Muscle layer of duodenum (tissue), 2 donors: ENCODE measurements at regions not wholly inside any gene's neighbourhood (a gene's known extent, or its start where the extent isn't known, plus 50 kb on each side); places are given as distances from the start of the nearest gene placed in this dataset.
A peak's percentile ranks its signal among the peaks of the same experiment; 100 is the strongest.

ENCODE experiments used
- H3K27ac ChIP-seq: one replicate; pipeline ENCODE4 v1.7.0; 2013; ENCODE audit warnings: mild to moderate bottlenecking, low read length
- H3K27me3 ChIP-seq: one replicate; pipeline ENCODE4 v1.7.0; 2013; ENCODE audit warnings: low read depth, mild to moderate bottlenecking, control low read depth, low read length
- H3K36me3 ChIP-seq, 2 donors: one replicate each; pipeline ENCODE4 v1.7.0; 2013; ENCODE audit warnings: low read length in 2 of 2, control low read depth in 1 of 2, mild to moderate bottlenecking in 1 of 2; ENCODE audit not compliant: insufficient read depth in 2 of 2, control insufficient read depth in 1 of 2
- H3K4me1 ChIP-seq, 2 donors: one replicate each; pipeline ENCODE4 v1.7.0; 2013; ENCODE audit warnings: low read length in 2 of 2, mild to moderate bottlenecking in 2 of 2, control low read depth in 1 of 2, moderate library complexity in 1 of 2; ENCODE audit not compliant: insufficient read depth in 2 of 2, control insufficient read depth in 1 of 2
- H3K4me3 ChIP-seq, 2 donors: one replicate each; pipeline ENCODE4 v1.7.0; 2013; ENCODE audit warnings: low read length in 2 of 2, low read depth in 1 of 2, mild to moderate bottlenecking in 1 of 2
- H3K9me3 ChIP-seq, 2 donors: one replicate each; pipeline ENCODE4 v1.7.0; 2013; ENCODE audit warnings: low read length in 2 of 2, control low read depth in 1 of 2, mild to moderate bottlenecking in 1 of 2; ENCODE audit not compliant: control insufficient read depth in 1 of 2
- donor health status: healthy.

DNA sequence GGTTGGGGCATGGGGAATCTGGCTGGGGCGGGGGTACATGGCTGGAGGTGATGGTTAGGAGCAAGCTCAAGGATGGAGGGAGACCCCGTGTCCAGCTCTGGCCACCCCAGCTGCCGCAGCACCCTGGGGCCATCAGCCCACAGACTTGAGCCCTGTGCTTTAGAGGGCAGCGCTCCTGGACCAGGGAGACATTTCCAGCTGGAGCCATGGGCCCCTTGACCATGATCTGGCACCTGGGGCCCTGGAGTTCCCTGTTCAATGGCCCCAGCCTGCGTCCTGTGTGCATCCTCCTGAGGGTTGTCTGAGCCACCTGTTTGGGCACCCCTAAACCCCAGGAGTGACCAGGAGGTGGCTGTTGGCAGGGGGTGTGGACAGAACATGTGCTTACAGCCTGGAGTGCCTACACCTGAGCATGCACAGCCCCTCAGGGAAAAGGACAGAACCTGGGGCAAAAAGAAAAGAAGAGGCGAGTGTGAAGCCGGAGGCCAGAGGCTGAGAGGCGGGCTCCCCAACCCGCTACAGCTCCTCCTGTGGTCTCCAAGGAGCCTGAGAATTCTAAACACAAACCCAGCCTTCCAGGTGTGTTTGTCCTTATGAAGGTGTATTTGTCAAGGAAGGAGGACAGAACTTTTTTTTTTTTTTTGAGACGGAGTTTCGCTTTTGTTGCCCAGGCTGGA, 126.7 kb downstream of the C9orf50 start:
- Histone ChIP-seq H3K4me1 (peaks cover 34 to 55% of the 10 kb centered on the region in 2 donors), H3K27ac (peak overlapping the region; percentile 56), H3K4me3 (no peak overlapping the region), H3K9me3 (no peaks in the 10 kb centered on the region), H3K27me3 (no peaks in the 10 kb centered on the region), H3K36me3 (peaks cover 0 to 18% of the 10 kb centered on the region in 2 donors)

DNA sequence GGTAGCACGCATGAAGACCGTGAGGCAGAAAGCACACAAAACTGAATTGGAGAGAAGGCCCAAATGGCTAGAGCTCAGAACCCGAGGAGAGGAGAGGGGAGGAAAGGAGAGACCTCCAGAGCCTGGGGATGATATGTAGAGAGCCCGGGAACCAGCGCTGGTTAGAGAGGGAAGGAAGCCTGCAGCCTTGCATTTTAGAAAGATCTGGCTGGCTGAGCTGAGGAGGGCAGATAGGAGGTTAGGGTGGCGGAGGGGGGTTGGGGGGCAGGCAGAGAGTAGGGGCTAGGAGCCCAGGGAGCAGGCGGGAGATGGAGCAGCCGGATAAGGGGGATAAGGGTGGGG, 127.2 kb downstream of the C9orf50 start:
- Histone ChIP-seq H3K27me3 (no peaks in the 10 kb centered on the region), H3K36me3 (peaks cover 0 to 21% of the 10 kb centered on the region in 2 donors), H3K9me3 (no peaks in the 10 kb centered on the region), H3K27ac (no peak overlapping the region), H3K4me1 (peaks cover 34 to 49% of the 10 kb centered on the region in 2 donors), H3K4me3 (no peak overlapping the region)

GRCh38 chr9:129493002-129493705, 127.7 kb downstream of the C9orf50 start:
- Histone ChIP-seq H3K27me3 (no peaks in the 10 kb centered on the region), H3K4me1 (peaks cover 28 to 44% of the 10 kb centered on the region in 2 donors), H3K9me3 (no peaks in the 10 kb centered on the region), H3K36me3 (peaks cover 0 to 22% of the 10 kb centered on the region in 2 donors), H3K4me3 (no peak overlapping the region), H3K27ac (no peak overlapping the region)

DNA sequence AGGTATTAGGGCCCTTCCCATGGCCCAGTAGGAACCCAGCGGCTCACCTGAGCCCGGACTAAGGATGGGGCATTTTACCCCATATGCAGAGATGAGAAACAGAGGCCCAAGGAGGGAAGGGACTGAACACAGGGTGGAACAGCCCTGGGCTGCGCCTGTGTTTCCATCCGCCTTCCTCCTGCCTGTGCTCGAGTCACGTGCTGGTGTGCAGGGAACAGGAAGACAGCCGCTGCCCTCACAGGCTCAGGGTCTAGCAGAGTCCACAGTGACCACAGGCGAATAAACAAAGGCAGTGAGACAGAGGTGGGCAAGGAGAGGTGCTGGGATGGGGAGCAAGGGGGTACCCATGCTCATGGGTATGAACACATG, 129.4 kb downstream of the C9orf50 start:
- Histone ChIP-seq H3K9me3 (no peaks in the 10 kb centered on the region), H3K4me3 (peak overlapping the region; percentile 65 to 70), H3K36me3 (peaks cover 0 to 21% of the 10 kb centered on the region in 2 donors), H3K4me1 (peaks cover 39 to 42% of the 10 kb centered on the region in 2 donors), H3K27me3 (no peaks in the 10 kb centered on the region), H3K27ac (peak overlapping the region; percentile 99)

GRCh38 chr9:129490583-129491486, 130.1 kb downstream of the C9orf50 start:
- Histone ChIP-seq H3K27ac (peak overlapping the region; percentile 99), H3K4me3 (peak overlapping the region; percentile 65 to 70), H3K4me1 (peaks cover 42 to 43% of the 10 kb centered on the region in 2 donors), H3K27me3 (no peaks in the 10 kb centered on the region), H3K9me3 (no peaks in the 10 kb centered on the region), H3K36me3 (peaks cover 0 to 21% of the 10 kb centered on the region in 2 donors)

- Histone ChIP-seq H3K36me3 (peaks cover 0 to 16% of the 10 kb centered on the region in 2 donors), H3K4me1 (peaks cover 42 to 43% of the 10 kb centered on the region in 2 donors), H3K9me3 (no peaks in the 10 kb centered on the region), H3K27me3 (no peaks in the 10 kb centered on the region), H3K4me3 (peak overlapping the region; percentile 65 to 70), H3K27ac (peak overlapping the region; percentile 99)
These were observed 130.9 kb downstream of the C9orf50 start for GRCh38 chr9:129489838-129490582.

GRCh38 chr9:129487658-129488483, 133.0 kb downstream of the C9orf50 start:
- peak overlapping the region; percentile 98 for H3K27ac ChIP-seq
- no peaks in the 10 kb centered on the region for H3K27me3 ChIP-seq
- H3K4me1 ChIP-seq: peaks cover 46 to 51% of the 10 kb centered on the region in 2 donors
- H3K4me3 ChIP-seq: peak overlapping the region; percentile 43 to 57
- no peaks in the 10 kb centered on the region for H3K9me3 ChIP-seq
- peaks cover 0 to 16% of the 10 kb centered on the region in 2 donors for H3K36me3 ChIP-seq

DNA sequence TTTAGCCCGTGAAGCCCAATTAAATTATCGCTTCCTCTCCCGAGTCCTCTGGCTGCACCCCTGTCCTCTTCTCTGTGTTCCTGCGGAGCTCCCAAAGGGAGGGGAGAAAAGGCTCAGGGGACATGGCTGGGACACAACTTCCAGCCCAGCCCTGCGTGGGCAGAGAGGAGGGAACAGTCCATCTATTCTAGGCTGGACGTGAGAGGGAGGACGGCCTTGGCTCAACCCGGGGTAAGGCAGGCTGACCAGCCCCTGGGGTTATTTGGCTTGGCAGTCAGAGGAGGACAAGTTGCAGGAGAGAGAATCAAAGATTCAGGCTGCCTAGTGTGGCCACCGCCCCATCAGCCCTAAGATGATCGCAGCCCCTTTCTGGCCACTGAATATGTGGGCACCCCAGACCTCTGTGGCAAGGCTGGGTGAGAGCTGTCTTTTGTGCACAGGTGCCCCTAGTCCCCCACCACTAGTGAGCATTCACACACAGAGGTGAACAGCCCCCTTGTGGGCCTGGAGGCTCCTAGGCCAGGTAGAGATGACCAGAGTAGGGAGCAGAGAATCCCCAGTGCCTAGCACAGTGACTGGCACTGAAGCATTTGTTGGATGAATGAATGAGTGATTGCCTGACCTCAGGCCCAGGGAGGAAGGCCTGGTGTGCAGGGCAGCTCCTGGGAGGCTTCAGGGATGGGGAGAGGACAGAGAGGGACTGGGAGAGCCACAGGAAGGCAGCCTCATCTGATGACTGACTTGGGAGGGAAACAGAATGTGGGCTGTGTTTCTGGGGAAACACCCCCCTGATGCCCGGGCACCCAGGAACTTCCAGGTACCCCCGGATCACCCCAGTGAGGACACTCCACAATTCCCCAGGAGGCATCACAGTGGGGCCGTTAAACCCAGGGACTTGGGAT, 133.9 kb downstream of the C9orf50 start:
- no peaks in the 10 kb centered on the region for H3K9me3 ChIP-seq
- peaks cover 0 to 19% of the 10 kb centered on the region in 2 donors for H3K36me3 ChIP-seq
- peak overlapping the region; percentile 98 for H3K27ac ChIP-seq
- H3K4me3 ChIP-seq: peak overlapping the region in 1 of 2 donors; percentile 57
- peaks cover 44 to 51% of the 10 kb centered on the region in 2 donors for H3K4me1 ChIP-seq
- H3K27me3 ChIP-seq: no peaks in the 10 kb centered on the region

- Histone ChIP-seq H3K4me3 (no peak overlapping the region), H3K9me3 (no peaks in the 10 kb centered on the region), H3K36me3 (peaks cover 0 to 19% of the 10 kb centered on the region in 2 donors), H3K27ac (peak overlapping the region; percentile 98), H3K27me3 (no peaks in the 10 kb centered on the region), H3K4me1 (peaks cover 42 to 45% of the 10 kb centered on the region in 2 donors)
These were observed 135.6 kb downstream of the C9orf50 start for GRCh38 chr9:129485145-129485774.
